Fibroblast of lung (primary cell): ENCODE measurements at regions not wholly inside any gene's neighbourhood (a gene's known extent, or its start where the extent isn't known, plus 50 kb on each side); places are given as distances from the start of the nearest gene placed in this dataset.

Experiments
- DNase-seq, 2 donors: peaks; one replicate each; pipeline versions ENCODE4 v3.0.0 to v3.0.0-alpha.2; 2010; ENCODE audit warnings: low read depth in 2 of 2
- H2AFZ ChIP-seq: 2 replicates; pipeline ENCODE4 v1.5.1; 2012; ENCODE audit warnings: low read length, control low read depth, inconsistent platforms
- H3K27ac ChIP-seq: 2 replicates; pipeline ENCODE4 v1.5.1; 2011; ENCODE audit warnings: low read length, control low read depth; ENCODE audit not compliant: insufficient read depth
- H3K27me3 ChIP-seq: 2 replicates; pipeline ENCODE4 v1.5.1; 2011; ENCODE audit warnings: mild to moderate bottlenecking, low read length; ENCODE audit not compliant: control insufficient read depth, insufficient read depth
- H3K36me3 ChIP-seq: 2 replicates; pipeline ENCODE4 v1.5.1; 2011; ENCODE audit warnings: low read length; ENCODE audit not compliant: control insufficient read depth, insufficient read depth
- H3K4me1 ChIP-seq: 2 replicates; pipeline ENCODE4 v1.5.1; 2011; ENCODE audit warnings: low read length; ENCODE audit not compliant: control insufficient read depth, insufficient read depth; ENCODE audit errors: extremely low read depth
- H3K4me2 ChIP-seq: 2 replicates; pipeline ENCODE4 v1.5.1; 2011; ENCODE audit warnings: low read length, control low read depth; ENCODE audit not compliant: insufficient read depth; ENCODE audit errors: extremely low read depth
- H3K4me3 ChIP-seq, 4 experiments: fragments of 200-600 bp in 1 of 4; sonication (generic) in 1 of 4; replicated peaks in 1 of 4; 2 replicates each; pipeline ENCODE4 v1.5.1; 2011 to 2016; ENCODE audit warnings: low read length in 4 of 4, low read depth in 3 of 4, mild to moderate bottlenecking in 3 of 4, control low read depth in 2 of 4, inconsistent platforms in 1 of 4, mixed read lengths in 1 of 4; ENCODE audit not compliant: insufficient read depth in 1 of 4; ENCODE audit errors: control extremely low read depth in 1 of 4
- H3K79me2 ChIP-seq: 2 replicates; pipeline ENCODE4 v1.5.1; 2012; ENCODE audit warnings: mild to moderate bottlenecking, low read length, inconsistent platforms; ENCODE audit not compliant: control insufficient read depth, insufficient read depth
- H3K9ac ChIP-seq: 2 replicates; pipeline ENCODE4 v1.5.1; 2011; ENCODE audit warnings: mild to moderate bottlenecking, low read length, control low read depth; ENCODE audit not compliant: insufficient read depth
- H3K9me3 ChIP-seq: 2 replicates; pipeline ENCODE4 v1.5.1; 2012; ENCODE audit warnings: low read depth, low read length; ENCODE audit not compliant: control insufficient read depth, insufficient read depth
- H4K20me1 ChIP-seq: 2 replicates; pipeline ENCODE4 v1.5.1; 2011; ENCODE audit warnings: low read length; ENCODE audit not compliant: control insufficient read depth, insufficient read depth; ENCODE audit errors: extremely low read depth
- EZH2 ChIP-seq: IDR thresholded peaks from 2 replicates; pipeline ENCODE4 v1.5.1; 2012; ENCODE audit warnings: low read length, control low read depth, mild to moderate bottlenecking; ENCODE audit errors: missing control alignments
- TF ChIP-seq, protein P1 (sequence below), 2 donors: IDR thresholded peaks in 1 of 2; conservative IDR thresholded peaks in 1 of 2; 1 replicate in 1 of 2; 2 replicates in 1 of 2; pipeline ENCODE4 v1.5.1; 2011 to 2012; ENCODE audit warnings: low read length in 2 of 2, control low read depth in 1 of 2, inconsistent platforms in 1 of 2, low read depth in 1 of 2, mild to moderate bottlenecking in 1 of 2

DNA sequence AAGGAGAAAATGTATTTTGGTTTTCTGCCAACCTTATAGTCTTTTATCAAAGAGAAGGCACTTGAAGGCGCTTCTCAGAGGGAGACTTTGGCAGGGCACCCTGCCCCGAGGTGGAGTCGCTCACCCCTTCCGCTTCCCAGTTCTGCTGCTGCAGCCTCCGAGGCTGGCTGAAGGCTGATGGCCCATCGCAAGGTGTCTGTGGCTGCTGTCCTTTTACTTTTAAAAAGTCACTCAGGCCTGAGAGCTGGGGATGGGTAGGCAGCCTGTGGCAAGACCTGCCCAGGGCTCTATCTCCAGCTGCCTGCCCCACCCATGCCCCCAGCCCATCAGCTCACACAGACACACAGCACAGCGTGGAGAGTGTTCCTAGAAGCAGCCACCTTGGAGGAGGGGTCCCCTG is 206.6 kb upstream of the CST7 start:
- Histone ChIP-seq H3K9me3 (no peaks in the 10 kb centered on the region), H3K9ac (no peak overlapping the region), H3K79me2 (no peaks in the 10 kb centered on the region), H4K20me1 (no peaks in the 10 kb centered on the region), H3K4me1 (no peaks in the 10 kb centered on the region), H3K27me3 (no peaks in the 10 kb centered on the region), H3K4me2 (no peak overlapping the region), H3K4me3 (no peak overlapping the region), H3K27ac (no peak overlapping the region), H3K36me3 (no peaks in the 10 kb centered on the region), H2AFZ (no peak overlapping the region)
- no peak for DNase-seq
- TF ChIP-seq EZH2: no peak
- TF ChIP-seq, protein P1, sequence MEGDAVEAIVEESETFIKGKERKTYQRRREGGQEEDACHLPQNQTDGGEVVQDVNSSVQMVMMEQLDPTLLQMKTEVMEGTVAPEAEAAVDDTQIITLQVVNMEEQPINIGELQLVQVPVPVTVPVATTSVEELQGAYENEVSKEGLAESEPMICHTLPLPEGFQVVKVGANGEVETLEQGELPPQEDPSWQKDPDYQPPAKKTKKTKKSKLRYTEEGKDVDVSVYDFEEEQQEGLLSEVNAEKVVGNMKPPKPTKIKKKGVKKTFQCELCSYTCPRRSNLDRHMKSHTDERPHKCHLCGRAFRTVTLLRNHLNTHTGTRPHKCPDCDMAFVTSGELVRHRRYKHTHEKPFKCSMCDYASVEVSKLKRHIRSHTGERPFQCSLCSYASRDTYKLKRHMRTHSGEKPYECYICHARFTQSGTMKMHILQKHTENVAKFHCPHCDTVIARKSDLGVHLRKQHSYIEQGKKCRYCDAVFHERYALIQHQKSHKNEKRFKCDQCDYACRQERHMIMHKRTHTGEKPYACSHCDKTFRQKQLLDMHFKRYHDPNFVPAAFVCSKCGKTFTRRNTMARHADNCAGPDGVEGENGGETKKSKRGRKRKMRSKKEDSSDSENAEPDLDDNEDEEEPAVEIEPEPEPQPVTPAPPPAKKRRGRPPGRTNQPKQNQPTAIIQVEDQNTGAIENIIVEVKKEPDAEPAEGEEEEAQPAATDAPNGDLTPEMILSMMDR (conservative IDR thresholded peaks at IDR 0.05 in 1 of 2, IDR thresholded peaks at IDR 0.05 in 1 of 2; ENCODE audit: low read depth in 1 of 2, low read length in 2 of 2): no peak

DNA sequence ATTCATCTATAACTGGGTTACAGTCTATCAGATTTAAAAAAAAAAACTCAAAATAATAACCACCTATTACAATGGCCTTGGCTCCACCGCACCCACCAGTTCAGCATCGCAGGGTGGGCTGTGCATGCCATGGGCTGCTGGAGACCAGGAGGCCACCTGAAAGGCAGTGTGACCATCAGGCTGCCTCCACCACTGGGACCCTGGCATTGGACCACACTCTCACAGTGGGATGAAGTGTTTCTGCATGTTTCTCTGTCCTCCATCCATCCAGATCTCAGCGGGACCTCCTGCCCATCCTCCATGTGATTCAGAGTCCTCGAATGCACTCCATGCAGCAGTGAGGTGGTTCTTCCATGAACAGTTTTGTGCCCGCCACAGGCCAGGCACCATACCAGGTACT is 206.1 kb upstream of the CST7 start:
- H3K9me3 ChIP-seq: no peaks in the 10 kb centered on the region
- H3K4me2 ChIP-seq: no peak overlapping the region
- no peaks in the 10 kb centered on the region for H3K79me2 ChIP-seq
- H3K4me1 ChIP-seq: no peaks in the 10 kb centered on the region
- H3K36me3 ChIP-seq: no peaks in the 10 kb centered on the region
- no peak for DNase-seq
- no peaks in the 10 kb centered on the region for H4K20me1 ChIP-seq
- H3K9ac ChIP-seq: no peak overlapping the region
- no peak overlapping the region for H3K4me3 ChIP-seq
- no peak overlapping the region for H3K27ac ChIP-seq
- TF ChIP-seq, protein P1 (conservative IDR thresholded peaks at IDR 0.05 in 1 of 2, IDR thresholded peaks at IDR 0.05 in 1 of 2; ENCODE audit: low read depth in 1 of 2, low read length in 2 of 2): no peak
- no peak for TF ChIP-seq EZH2
- no peak overlapping the region for H2AFZ ChIP-seq
- peaks cover 3% of the 10 kb centered on the region for H3K27me3 ChIP-seq

DNA sequence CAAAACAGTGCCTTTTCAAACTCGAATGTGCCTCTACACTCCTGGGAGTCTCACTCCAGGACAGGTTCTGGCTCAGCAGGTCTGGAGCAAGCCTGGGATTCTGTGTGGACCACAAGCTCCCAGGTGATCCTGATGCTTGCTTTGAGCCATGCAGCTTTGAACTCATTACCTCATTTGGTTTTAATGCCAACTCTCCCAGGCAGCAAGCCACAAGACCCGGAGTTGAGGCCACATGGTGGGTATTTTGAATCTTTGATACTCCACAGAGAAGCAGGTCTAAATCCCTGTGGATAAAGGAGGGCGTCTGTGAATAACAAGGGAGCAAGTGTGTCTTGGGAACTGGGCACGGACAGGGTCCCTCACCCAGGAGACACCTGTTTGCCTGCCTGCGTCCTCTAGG is 205.4 kb upstream of the CST7 start:
- H3K4me1 ChIP-seq: no peaks in the 10 kb centered on the region
- H3K4me2 ChIP-seq: no peak overlapping the region
- peaks cover 3% of the 10 kb centered on the region for H3K27me3 ChIP-seq
- no peak overlapping the region for H2AFZ ChIP-seq
- H4K20me1 ChIP-seq: no peaks in the 10 kb centered on the region
- H3K27ac ChIP-seq: no peak overlapping the region
- no peak for TF ChIP-seq EZH2
- TF ChIP-seq, protein P1 (conservative IDR thresholded peaks at IDR 0.05 in 1 of 2, IDR thresholded peaks at IDR 0.05 in 1 of 2; ENCODE audit: low read depth in 1 of 2, low read length in 2 of 2): no peak
- H3K9ac ChIP-seq: no peak overlapping the region
- no peaks in the 10 kb centered on the region for H3K9me3 ChIP-seq
- no peaks in the 10 kb centered on the region for H3K79me2 ChIP-seq
- DNase-seq: no peak
- H3K4me3 ChIP-seq: no peak overlapping the region
- H3K36me3 ChIP-seq: no peaks in the 10 kb centered on the region
